ENCODE measurements at regions not wholly inside any gene's neighbourhood (a gene's known extent, or its start where the extent isn't known, plus 50 kb on each side); places are given as distances from the start of the nearest gene placed in this dataset.

- TF ChIP-seq CTCF (IDR thresholded peaks at IDR 0.05; ENCODE audit: low read depth, low read length), result no peak
- peak; percentile 26 for DNase-seq (ENCODE audit: low read depth, low spot score)
- in situ Hi-C loops (cut with HindIII; ENCODE audit: low sequenced_read_pairs), result no loop called here
- H3K4me3 ChIP-seq (ENCODE audit: low read depth, low read length), result no peak overlapping the region
Measured at GRCh38 chrX:122850326-122850725, 333.8 kb upstream of the GRIA3 start.

- in situ Hi-C loops (cut with HindIII; ENCODE audit: low sequenced_read_pairs), result no loop called here
- no peak for TF ChIP-seq CTCF (IDR thresholded peaks at IDR 0.05; ENCODE audit: low read depth, low read length)
- no peak overlapping the region for H3K4me3 ChIP-seq (ENCODE audit: low read depth, low read length)
- no peak for DNase-seq (ENCODE audit: low read depth, low spot score)
Measured at GRCh38 chrX:122856205-122856604, 327.9 kb upstream of the GRIA3 start.

- TF ChIP-seq CTCF (IDR thresholded peaks at IDR 0.05; ENCODE audit: low read depth, low read length), result no peak
- no peak for DNase-seq (ENCODE audit: low read depth, low spot score)
- H3K4me3 ChIP-seq (ENCODE audit: low read depth, low read length), result no peak overlapping the region
- in situ Hi-C loops (cut with HindIII; ENCODE audit: low sequenced_read_pairs), result no loop called here
Measured at GRCh38 chrX:122857734-122858133, 326.3 kb upstream of the GRIA3 start.

GRCh38 chrX:122863067-122863466 lies 321.0 kb upstream of the GRIA3 start:
- DNase-seq (ENCODE audit: low read depth, low spot score), result no peak
- in situ Hi-C loops (cut with HindIII; ENCODE audit: low sequenced_read_pairs), result no loop called here
- no peak for TF ChIP-seq CTCF (IDR thresholded peaks at IDR 0.05; ENCODE audit: low read depth, low read length)
- no peak overlapping the region for H3K4me3 ChIP-seq (ENCODE audit: low read depth, low read length)

- TF ChIP-seq CTCF (IDR thresholded peaks at IDR 0.05; ENCODE audit: low read depth, low read length), result no peak
- peak; percentile 82 for DNase-seq (ENCODE audit: low read depth, low spot score)
- in situ Hi-C loops (cut with HindIII; ENCODE audit: low sequenced_read_pairs), result no loop called here
- H3K4me3 ChIP-seq (ENCODE audit: low read depth, low read length), result no peak overlapping the region
Measured at GRCh38 chrX:122866532-122866931, 317.5 kb upstream of the GRIA3 start.

GRCh38 chrX:122868631-122869030 lies 315.4 kb upstream of the GRIA3 start:
- TF ChIP-seq CTCF (IDR thresholded peaks at IDR 0.05; ENCODE audit: low read depth, low read length), result no peak
- no peak for DNase-seq (ENCODE audit: low read depth, low spot score)
- H3K4me3 ChIP-seq (ENCODE audit: low read depth, low read length), result no peak overlapping the region
- in situ Hi-C loops (cut with HindIII; ENCODE audit: low sequenced_read_pairs), result no loop called here

- H3K4me3 ChIP-seq (ENCODE audit: low read depth, low read length), result no peak overlapping the region
- in situ Hi-C loops (cut with HindIII; ENCODE audit: low sequenced_read_pairs), result no loop called here
- TF ChIP-seq CTCF (IDR thresholded peaks at IDR 0.05; ENCODE audit: low read depth, low read length), result no peak
- peak; percentile 17 for DNase-seq (ENCODE audit: low read depth, low spot score)
Measured at GRCh38 chrX:122869171-122869570, 314.9 kb upstream of the GRIA3 start.
